Keratinocyte (primary cell): ENCODE measurements at regions not wholly inside any gene's neighbourhood (a gene's known extent, or its start where the extent isn't known, plus 50 kb on each side); places are given as distances from the start of the nearest gene placed in this dataset.

Experiments
- DNase-seq: peaks from one replicate; pipeline ENCODE4 v3.0.0-alpha.2; 2011; ENCODE audit warnings: low read depth, missing footprints, low spot score
- FAIRE-seq: peaks from 2 replicates; lab custom pipeline; 2011; peaks lifted over from hg19 to GRCh38; lab: Jason Lieb, UNC
- H2AFZ ChIP-seq: 2 replicates; pipeline ENCODE4 v1.6.0; 2012; ENCODE audit warnings: low read length, control low read depth, inconsistent platforms; ENCODE audit not compliant: control insufficient read depth
- H3K27ac ChIP-seq: 2 replicates; pipeline ENCODE4 v1.5.1; 2011; ENCODE audit warnings: low read length; ENCODE audit not compliant: control insufficient read depth, insufficient read depth
- H3K27me3 ChIP-seq: 3 replicates; pipeline ENCODE4 v1.6.0; 2011; ENCODE audit warnings: low read length; ENCODE audit not compliant: control insufficient read depth, insufficient read depth; ENCODE audit errors: extremely low read depth
- H3K36me3 ChIP-seq, 2 experiments: 2 replicates in 1 of 2; 3 replicates in 1 of 2; pipeline ENCODE4 v1.5.1; 2011; ENCODE audit warnings: low read length in 2 of 2, mild to moderate bottlenecking in 1 of 2; ENCODE audit not compliant: control insufficient read depth in 2 of 2, insufficient read depth in 2 of 2; ENCODE audit errors: extremely low read depth in 1 of 2
- H3K4me1 ChIP-seq: 3 replicates; pipeline ENCODE4 v1.5.1; 2011; ENCODE audit warnings: low read length; ENCODE audit not compliant: control insufficient read depth, insufficient read depth; ENCODE audit errors: extremely low read depth
- H3K4me2 ChIP-seq: 3 replicates; pipeline ENCODE4 v1.6.0; 2011; ENCODE audit warnings: low read depth, low read length; ENCODE audit not compliant: control insufficient read depth, insufficient read depth; ENCODE audit errors: extremely low read depth
- H3K4me3 ChIP-seq, 3 experiments: fragments of 200-600 bp in 1 of 3; sonication (generic) in 1 of 3; 2 replicates in 2 of 3; 3 replicates in 1 of 3; pipeline ENCODE4 v1.5.1; 2011 to 2016; ENCODE audit warnings: low read length in 3 of 3, mild to moderate bottlenecking in 3 of 3, control low read depth in 2 of 3, inconsistent platforms in 1 of 3, low read depth in 1 of 3, mixed read lengths in 1 of 3, mixed run types in 1 of 3, moderate library complexity in 1 of 3; ENCODE audit not compliant: control insufficient read depth in 2 of 3, insufficient read depth in 2 of 3; ENCODE audit errors: extremely low read depth in 1 of 3
- H3K79me2 ChIP-seq: 2 replicates; pipeline ENCODE4 v1.6.0; 2012; ENCODE audit warnings: low read length; ENCODE audit not compliant: control insufficient read depth, insufficient read depth
- H3K9ac ChIP-seq: 3 replicates; pipeline ENCODE4 v1.6.0; 2011; ENCODE audit warnings: low read length; ENCODE audit not compliant: control insufficient read depth, insufficient read depth; ENCODE audit errors: extremely low read depth
- H3K9me1 ChIP-seq: 3 replicates; pipeline ENCODE4 v1.6.0; 2011; ENCODE audit warnings: low read length; ENCODE audit not compliant: control insufficient read depth, insufficient read depth; ENCODE audit errors: extremely low read depth
- H3K9me3 ChIP-seq: 2 replicates; pipeline ENCODE4 v1.5.1; 2012; ENCODE audit warnings: low read depth, low read length; ENCODE audit not compliant: control insufficient read depth
- H4K20me1 ChIP-seq: 3 replicates; pipeline ENCODE4 v1.6.0; 2011; ENCODE audit warnings: low read length; ENCODE audit not compliant: control insufficient read depth, insufficient read depth; ENCODE audit errors: extremely low read depth
- EZH2 ChIP-seq: IDR thresholded peaks from one replicate; pipeline ENCODE4 v1.6.1; 2012; ENCODE audit warnings: inconsistent platforms, mild to moderate bottlenecking, low read length, moderate library complexity
- dilution Hi-C: fragments of 300-500 bp; cut with MboI; formaldehyde crosslinking; loops from one replicate; pipeline ENCODE4 v1.7.0; 2020; ENCODE audit warnings: low sequenced_read_pairs; ENCODE audit not compliant: extremely low pct_ligation_motif_present
- TF ChIP-seq, protein P1 (sequence below), 3 experiments: IDR thresholded peaks in 1 of 3; conservative IDR thresholded peaks in 1 of 3; optimal IDR thresholded peaks in 1 of 3; 2 replicates in 2 of 3; 3 replicates in 1 of 3; pipeline versions ENCODE3 to v1.5.1; 2011; ENCODE audit warnings: low read length in 3 of 3, mild to moderate bottlenecking in 3 of 3, moderate library complexity in 2 of 3, control low read depth in 1 of 3, inconsistent platforms in 1 of 3; ENCODE audit not compliant: insufficient read depth in 2 of 3; ENCODE audit errors: extremely low read depth in 1 of 3

GRCh38 chr17:72434991-72435618 is 314.3 kb downstream of the SOX9 start:
- Histone ChIP-seq H3K9ac (no peak overlapping the region), H4K20me1 (peaks cover 19% of the 10 kb centered on the region), H3K27me3 (no peaks in the 10 kb centered on the region), H3K4me3 (no peak overlapping the region), H3K9me1 (peaks cover 5% of the 10 kb centered on the region), H3K4me1 (peaks cover 24% of the 10 kb centered on the region), H3K4me2 (no peak overlapping the region), H2AFZ (no peak overlapping the region), H3K36me3 (peaks cover 0 to 2% of the 10 kb centered on the region in 2 experiments), H3K9me3 (no peaks in the 10 kb centered on the region), H3K27ac (no peak overlapping the region), H3K79me2 (peaks cover 94% of the 10 kb centered on the region)
- dilution Hi-C loops = no loop called here
- DNase-seq (no peak), FAIRE-seq (peak; percentile 81)
- TF ChIP-seq, protein P1, sequence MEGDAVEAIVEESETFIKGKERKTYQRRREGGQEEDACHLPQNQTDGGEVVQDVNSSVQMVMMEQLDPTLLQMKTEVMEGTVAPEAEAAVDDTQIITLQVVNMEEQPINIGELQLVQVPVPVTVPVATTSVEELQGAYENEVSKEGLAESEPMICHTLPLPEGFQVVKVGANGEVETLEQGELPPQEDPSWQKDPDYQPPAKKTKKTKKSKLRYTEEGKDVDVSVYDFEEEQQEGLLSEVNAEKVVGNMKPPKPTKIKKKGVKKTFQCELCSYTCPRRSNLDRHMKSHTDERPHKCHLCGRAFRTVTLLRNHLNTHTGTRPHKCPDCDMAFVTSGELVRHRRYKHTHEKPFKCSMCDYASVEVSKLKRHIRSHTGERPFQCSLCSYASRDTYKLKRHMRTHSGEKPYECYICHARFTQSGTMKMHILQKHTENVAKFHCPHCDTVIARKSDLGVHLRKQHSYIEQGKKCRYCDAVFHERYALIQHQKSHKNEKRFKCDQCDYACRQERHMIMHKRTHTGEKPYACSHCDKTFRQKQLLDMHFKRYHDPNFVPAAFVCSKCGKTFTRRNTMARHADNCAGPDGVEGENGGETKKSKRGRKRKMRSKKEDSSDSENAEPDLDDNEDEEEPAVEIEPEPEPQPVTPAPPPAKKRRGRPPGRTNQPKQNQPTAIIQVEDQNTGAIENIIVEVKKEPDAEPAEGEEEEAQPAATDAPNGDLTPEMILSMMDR (optimal IDR thresholded peaks at IDR 0.05 in 1 of 3, IDR thresholded peaks at IDR 0.05 in 1 of 3, conservative IDR thresholded peaks at IDR 0.05 in 1 of 3; ENCODE audit: extremely low read depth in 1 of 3, insufficient read depth in 2 of 3, low read length in 3 of 3) = no peak
- TF ChIP-seq EZH2 = no peak

GRCh38 chr17:72438783-72439182 is 318.0 kb downstream of the SOX9 start:
- DNase-seq = no peak
- Histone ChIP-seq H2AFZ (no peak overlapping the region), H3K4me1 (peaks cover 5% of the 10 kb centered on the region), H3K9me1 (peaks cover 5% of the 10 kb centered on the region), H3K9me3 (no peaks in the 10 kb centered on the region), H4K20me1 (peaks cover 21% of the 10 kb centered on the region), H3K4me3 (no peak overlapping the region), H3K27me3 (no peaks in the 10 kb centered on the region), H3K36me3 (peaks cover 2 to 3% of the 10 kb centered on the region in 2 experiments), H3K79me2 (peaks cover 94% of the 10 kb centered on the region), H3K4me2 (no peak overlapping the region), H3K27ac (no peak overlapping the region), H3K9ac (no peak overlapping the region)
- no peak for TF ChIP-seq EZH2
- TF ChIP-seq, protein P1 (optimal IDR thresholded peaks at IDR 0.05 in 1 of 3, IDR thresholded peaks at IDR 0.05 in 1 of 3, conservative IDR thresholded peaks at IDR 0.05 in 1 of 3; ENCODE audit: extremely low read depth in 1 of 3, insufficient read depth in 2 of 3, low read length in 3 of 3) = no peak
- dilution Hi-C loops = no loop called here
- no peak for FAIRE-seq
